Stomach smooth muscle (tissue), 2 donors: ENCODE measurements at regions not wholly inside any gene's neighbourhood (a gene's known extent, or its start where the extent isn't known, plus 50 kb on each side); places are given as distances from the start of the nearest gene placed in this dataset.

Experiments used
- H3K27ac ChIP-seq: one replicate; pipeline ENCODE4 v1.7.0; 2013; ENCODE audit warnings: mild to moderate bottlenecking, low read length, inconsistent platforms
- H3K27me3 ChIP-seq, 2 donors: one replicate each; pipeline ENCODE4 v1.7.0; 2013; ENCODE audit warnings: low read length in 2 of 2; ENCODE audit not compliant: insufficient read depth in 2 of 2, control insufficient read depth in 1 of 2
- H3K36me3 ChIP-seq, 2 donors: one replicate each; pipeline ENCODE4 v1.7.0; 2013; ENCODE audit warnings: low read length in 2 of 2; ENCODE audit not compliant: control insufficient read depth in 2 of 2, insufficient read depth in 2 of 2
- H3K4me1 ChIP-seq: one replicate; pipeline ENCODE4 v1.7.0; 2013; ENCODE audit warnings: low read length; ENCODE audit not compliant: control insufficient read depth, insufficient read depth
- H3K4me3 ChIP-seq, 2 donors: one replicate each; pipeline ENCODE4 v1.7.0; 2013; ENCODE audit warnings: low read length in 2 of 2
- H3K9ac ChIP-seq, 2 donors: one replicate each; pipeline ENCODE4 v1.7.0; 2013; ENCODE audit warnings: low read length in 2 of 2, mild to moderate bottlenecking in 1 of 2
- H3K9me3 ChIP-seq, 2 donors: one replicate each; pipeline ENCODE4 v1.7.0; 2013; ENCODE audit warnings: low read length in 2 of 2; ENCODE audit not compliant: control insufficient read depth in 2 of 2
- donor health status: healthy.
- donor health status: Pancreatic carcinoma.

- Histone ChIP-seq H3K9me3 (no peaks in the 10 kb centered on the region), H3K36me3 (no peaks in the 10 kb centered on the region), H3K9ac (no peak overlapping the region), H3K27ac (no peak overlapping the region), H3K4me3 (no peak overlapping the region), H3K4me1 (peaks cover 9% of the 10 kb centered on the region), H3K27me3 (no peaks in the 10 kb centered on the region)
Measured at GRCh38 chr2:41972819-41973218, 75.0 kb upstream of the PKDCC start.

- no peaks in the 10 kb centered on the region for H3K9me3 ChIP-seq
- no peak overlapping the region for H3K4me3 ChIP-seq
- H3K27ac ChIP-seq, result no peak overlapping the region
- no peaks in the 10 kb centered on the region for H3K4me1 ChIP-seq
- no peaks in the 10 kb centered on the region for H3K36me3 ChIP-seq
- no peak overlapping the region for H3K9ac ChIP-seq
- no peaks in the 10 kb centered on the region for H3K27me3 ChIP-seq
Measured at GRCh38 chr2:41973871-41974270, 74.0 kb upstream of the PKDCC start.

GRCh38 chr2:41981417-41981816, 66.4 kb upstream of the PKDCC start:
- Histone ChIP-seq H3K9ac (no peak overlapping the region), H3K4me1 (no peaks in the 10 kb centered on the region), H3K9me3 (no peaks in the 10 kb centered on the region), H3K4me3 (no peak overlapping the region), H3K27me3 (no peaks in the 10 kb centered on the region), H3K36me3 (no peaks in the 10 kb centered on the region), H3K27ac (no peak overlapping the region)

- no peak overlapping the region for H3K9ac ChIP-seq
- H3K9me3 ChIP-seq, result no peaks in the 10 kb centered on the region
- H3K27me3 ChIP-seq, result no peaks in the 10 kb centered on the region
- no peak overlapping the region for H3K27ac ChIP-seq
- no peaks in the 10 kb centered on the region for H3K4me1 ChIP-seq
- H3K36me3 ChIP-seq, result no peaks in the 10 kb centered on the region
- no peak overlapping the region for H3K4me3 ChIP-seq
Measured at GRCh38 chr2:41985573-41986095, 62.2 kb upstream of the PKDCC start.

- Histone ChIP-seq H3K4me1 (no peaks in the 10 kb centered on the region), H3K4me3 (no peak overlapping the region), H3K9me3 (no peaks in the 10 kb centered on the region), H3K27ac (no peak overlapping the region), H3K9ac (no peak overlapping the region), H3K27me3 (no peaks in the 10 kb centered on the region), H3K36me3 (no peaks in the 10 kb centered on the region)
Measured at GRCh38 chr2:41989501-41990180, 58.2 kb upstream of the PKDCC start.

- Histone ChIP-seq H3K4me1 (no peaks in the 10 kb centered on the region), H3K9ac (no peak overlapping the region), H3K27me3 (no peaks in the 10 kb centered on the region), H3K9me3 (no peaks in the 10 kb centered on the region), H3K36me3 (no peaks in the 10 kb centered on the region), H3K4me3 (no peak overlapping the region), H3K27ac (no peak overlapping the region)
Measured at GRCh38 chr2:41990245-41990644, 57.6 kb upstream of the PKDCC start.

- Histone ChIP-seq H3K27me3 (no peaks in the 10 kb centered on the region), H3K9me3 (no peaks in the 10 kb centered on the region), H3K27ac (no peak overlapping the region), H3K9ac (no peak overlapping the region), H3K4me3 (no peak overlapping the region), H3K36me3 (no peaks in the 10 kb centered on the region), H3K4me1 (no peaks in the 10 kb centered on the region)
Measured at GRCh38 chr2:41990688-41991087, 57.1 kb upstream of the PKDCC start.

- Histone ChIP-seq H3K9ac (no peak overlapping the region), H3K4me3 (no peak overlapping the region), H3K36me3 (no peaks in the 10 kb centered on the region), H3K4me1 (no peaks in the 10 kb centered on the region), H3K9me3 (no peaks in the 10 kb centered on the region), H3K27ac (no peak overlapping the region), H3K27me3 (no peaks in the 10 kb centered on the region)
Measured at GRCh38 chr2:41992056-41992642, 55.7 kb upstream of the PKDCC start.

- Histone ChIP-seq H3K36me3 (no peaks in the 10 kb centered on the region), H3K27me3 (no peaks in the 10 kb centered on the region), H3K9me3 (no peaks in the 10 kb centered on the region), H3K4me3 (no peak overlapping the region), H3K9ac (no peak overlapping the region), H3K4me1 (no peaks in the 10 kb centered on the region), H3K27ac (no peak overlapping the region)
Measured at GRCh38 chr2:41992671-41993434, 55.0 kb upstream of the PKDCC start.

- no peak overlapping the region for H3K9ac ChIP-seq
- H3K4me1 ChIP-seq, result no peaks in the 10 kb centered on the region
- no peaks in the 10 kb centered on the region for H3K27me3 ChIP-seq
- no peaks in the 10 kb centered on the region for H3K9me3 ChIP-seq
- H3K27ac ChIP-seq, result no peak overlapping the region
- H3K36me3 ChIP-seq, result no peaks in the 10 kb centered on the region
- no peak overlapping the region for H3K4me3 ChIP-seq
Measured at GRCh38 chr2:41993435-41993925, 54.3 kb upstream of the PKDCC start.
